Spleen (tissue), 7 donors: ENCODE measurements at regions not wholly inside any gene's neighbourhood (a gene's known extent, or its start where the extent isn't known, plus 50 kb on each side); places are given as distances from the start of the nearest gene placed in this dataset.

Experiments used
- POLR2A ChIP-seq, 3 donors: fragments of 450-650 bp; IDR thresholded peaks; one replicate each; pipeline ENCODE4 v1.5.1; 2017; ENCODE audit warnings: antibody characterized with exemption in 3 of 3, mild to moderate bottlenecking in 1 of 3
- TF ChIP-seq, protein P1 (sequence below), 11 experiments: fragments of 200-600 bp in 7 of 11; fragments of 450-650 bp in 4 of 11; sonication (generic) in 4 of 11; IDR thresholded peaks in 8 of 11; conservative IDR thresholded peaks in 3 of 11; 1 replicate in 7 of 11; 2 replicates in 4 of 11; pipeline versions ENCODE4 v1.4.0 to v1.8.0; 2016 to 2021; ENCODE audit warnings: antibody characterized with exemption in 11 of 11, inconsistent platforms in 4 of 11, mild to moderate bottlenecking in 1 of 11
- donor health status: DM: no; HTN: no; CAD: no; lungs with moderate emphysema.
- donor health status: DM: no; HTN: no; CAD: no.
- donor health status: DM: no; HTN: no; CAD: no.

DNA sequence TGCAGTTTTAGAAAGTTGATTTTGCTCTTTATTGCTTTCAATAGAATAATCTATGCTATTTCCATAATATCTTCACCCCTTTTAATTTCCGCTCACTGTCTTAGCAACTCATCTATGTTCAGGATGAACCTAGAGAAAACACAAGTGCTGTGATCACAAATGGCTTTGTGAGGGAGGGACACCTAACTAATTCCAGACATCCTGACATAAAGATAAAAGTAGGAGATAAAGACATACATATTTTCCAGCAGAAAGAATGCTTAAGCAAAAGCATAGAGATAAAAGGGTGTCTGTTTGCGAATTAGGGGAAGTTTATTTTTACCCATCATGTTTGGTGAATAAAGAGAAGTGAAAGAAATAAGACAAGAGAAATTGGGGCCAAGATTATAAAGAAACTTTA lies 254.2 kb downstream of the KCNJ2 start:
- TF ChIP-seq, protein P1, sequence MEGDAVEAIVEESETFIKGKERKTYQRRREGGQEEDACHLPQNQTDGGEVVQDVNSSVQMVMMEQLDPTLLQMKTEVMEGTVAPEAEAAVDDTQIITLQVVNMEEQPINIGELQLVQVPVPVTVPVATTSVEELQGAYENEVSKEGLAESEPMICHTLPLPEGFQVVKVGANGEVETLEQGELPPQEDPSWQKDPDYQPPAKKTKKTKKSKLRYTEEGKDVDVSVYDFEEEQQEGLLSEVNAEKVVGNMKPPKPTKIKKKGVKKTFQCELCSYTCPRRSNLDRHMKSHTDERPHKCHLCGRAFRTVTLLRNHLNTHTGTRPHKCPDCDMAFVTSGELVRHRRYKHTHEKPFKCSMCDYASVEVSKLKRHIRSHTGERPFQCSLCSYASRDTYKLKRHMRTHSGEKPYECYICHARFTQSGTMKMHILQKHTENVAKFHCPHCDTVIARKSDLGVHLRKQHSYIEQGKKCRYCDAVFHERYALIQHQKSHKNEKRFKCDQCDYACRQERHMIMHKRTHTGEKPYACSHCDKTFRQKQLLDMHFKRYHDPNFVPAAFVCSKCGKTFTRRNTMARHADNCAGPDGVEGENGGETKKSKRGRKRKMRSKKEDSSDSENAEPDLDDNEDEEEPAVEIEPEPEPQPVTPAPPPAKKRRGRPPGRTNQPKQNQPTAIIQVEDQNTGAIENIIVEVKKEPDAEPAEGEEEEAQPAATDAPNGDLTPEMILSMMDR (IDR thresholded peaks at IDR 0.05 in 8 of 11, conservative IDR thresholded peaks at IDR 0.05 in 3 of 11) = no peak
- TF ChIP-seq POLR2A (IDR thresholded peaks at IDR 0.05) = no peak
